T-cell (primary cell): ENCODE measurements at regions not wholly inside any gene's neighbourhood (a gene's known extent, or its start where the extent isn't known, plus 50 kb on each side); places are given as distances from the start of the nearest gene placed in this dataset.
"Not testable (repeated sequence)": the region's sequence is repeated elsewhere in the genome, so short reads cannot be mapped to it uniquely, and the experiment has no call there.

Source experiments
- ATAC-seq, 4 experiments: fragments of 200-7000 bp in 3 of 4; fragments of 150-1000 bp in 1 of 4; cut with Tn5 transposase; replicated peaks in 1 of 4; 1 replicate in 3 of 4; 2 replicates in 1 of 4; pipeline ENCODE4 v1.10.0; 2021; ENCODE audit warnings: moderate library complexity in 3 of 4, mild to moderate bottlenecking in 2 of 4, moderate number of reproducible peaks in 1 of 4
- CTCF ChIA-PET, 2 donors: fragments of 300-600 bp; sonication (Branson Sonifier 250); formaldehyde crosslinking; loops; one replicate each; lab custom pipeline; 2022; ENCODE audit warnings: antibody characterized with exemption in 2 of 2; lab: Charles Lee
- POLR2A ChIA-PET, 2 donors: fragments of 300-600 bp; sonication (Branson Sonifier 250); formaldehyde crosslinking; loops; one replicate each; lab custom pipeline; 2022; ENCODE audit warnings: antibody characterized with exemption in 2 of 2; lab: Charles Lee
- DNase-seq, 35 experiments: peaks; one replicate each; pipeline versions ENCODE4 v3.0.0 to v3.0.0-alpha.2; 2013 to 2023
- H3K27ac ChIP-seq: one replicate; pipeline ENCODE4 v1.5.1; 2013; ENCODE audit warnings: low read length
- H3K27me3 ChIP-seq, 2 experiments: replicated peaks in 1 of 2; 1 replicate in 1 of 2; 2 replicates in 1 of 2; pipeline versions ENCODE4 v1.6.1 to v1.7.0; 2013; ENCODE audit warnings: low read length in 1 of 2, mixed read lengths in 1 of 2; ENCODE audit not compliant: control insufficient read depth in 2 of 2, insufficient read depth in 2 of 2; ENCODE audit errors: extremely low read depth in 1 of 2
- H3K36me3 ChIP-seq, 2 donors: 1 replicate in 1 of 2; 2 replicates in 1 of 2; pipeline versions ENCODE4 v1.6.1 to v1.7.0; 2013; ENCODE audit warnings: low read length in 1 of 2; ENCODE audit not compliant: control insufficient read depth in 2 of 2, insufficient read depth in 1 of 2; ENCODE audit errors: extremely low read depth in 1 of 2
- H3K4me1 ChIP-seq, 2 experiments: 1 replicate in 1 of 2; 2 replicates in 1 of 2; pipeline versions ENCODE4 v1.6.1 to v1.7.0; 2013; ENCODE audit warnings: low read length in 2 of 2, mixed read lengths in 1 of 2; ENCODE audit not compliant: insufficient read depth in 2 of 2, control insufficient read depth in 1 of 2; ENCODE audit errors: extremely low read depth in 1 of 2
- H3K4me3 ChIP-seq, 2 donors: 1 replicate in 1 of 2; 2 replicates in 1 of 2; pipeline versions ENCODE4 v1.5.1 to v1.7.0; 2013; ENCODE audit warnings: mild to moderate bottlenecking in 2 of 2, low read length in 1 of 2, moderate library complexity in 1 of 2; ENCODE audit not compliant: control insufficient read depth in 1 of 2; ENCODE audit errors: extremely low read depth in 1 of 2
- H3K9me3 ChIP-seq: 2 replicates; pipeline ENCODE4 v1.7.0; 2013
- H3K27ac Mint-ChIP-seq, 2 donors: one replicate each; pipeline ENCODE4 v1.8.0; 2020 to 2021; ENCODE audit warnings: mild to moderate bottlenecking in 2 of 2, mixed read lengths in 2 of 2
- H3K27me3 Mint-ChIP-seq, 2 donors: one replicate each; pipeline ENCODE4 v1.8.0; 2021 to 2022; ENCODE audit warnings: mixed read lengths in 2 of 2
- H3K36me3 Mint-ChIP-seq: one replicate; pipeline ENCODE4 v1.8.0; 2021; ENCODE audit warnings: mixed read lengths
- H3K4me1 Mint-ChIP-seq, 3 donors: one replicate each; pipeline ENCODE4 v1.8.0; 2020 to 2022; ENCODE audit warnings: mixed read lengths in 3 of 3, mild to moderate bottlenecking in 1 of 3
- H3K4me3 Mint-ChIP-seq, 3 donors: one replicate each; pipeline ENCODE4 v1.8.0; 2020 to 2022; ENCODE audit warnings: mild to moderate bottlenecking in 3 of 3, mixed read lengths in 3 of 3, moderate library complexity in 3 of 3
- H3K9me3 Mint-ChIP-seq, 3 donors: one replicate each; pipeline ENCODE4 v1.8.0; 2020 to 2022; ENCODE audit warnings: mixed read lengths in 3 of 3
- WGBS: methylation state at CpG from one replicate; pipeline ENCODE4 v1.1.5; 2013; ENCODE audit warnings: missing lambda C conversion rate; ENCODE audit not compliant: insufficient coverage; 5-methylcytosine and 5-hydroxymethylcytosine counted together

GRCh38 chr6:102910701-102911139, 1517.2 kb downstream of the GRIK2 start:
- H3K4me1 Mint-ChIP-seq, H3K27me3 ChIP-seq, DNase-seq, H3K27me3 Mint-ChIP-seq, H3K27ac Mint-ChIP-seq, H3K4me3 Mint-ChIP-seq, ATAC-seq, H3K36me3 Mint-ChIP-seq, CTCF ChIA-PET, H3K9me3 ChIP-seq, H3K4me1 ChIP-seq, H3K27ac ChIP-seq, H3K4me3 ChIP-seq, H3K36me3 ChIP-seq, POLR2A ChIA-PET: not testable (repeated sequence)
- 95% methylated on average over 19 of the region's 38 CpGs for whole genome bisulfite sequencing
- peaks cover 6 to 15% (median 8%) of the 10 kb centered on the region in 3 donors for H3K9me3 Mint-ChIP-seq

- Mint-ChIP-seq H3K9me3 (peaks cover 6 to 14% (median 11%) of the 10 kb centered on the region in 3 donors), H3K27ac (no peak overlapping the region), H3K36me3 (no peaks in the 10 kb centered on the region), H3K4me3 (no peak overlapping the region), H3K4me1 (no peaks in the 10 kb centered on the region), H3K27me3 (no peaks in the 10 kb centered on the region)
- no peaks in the 10 kb centered on the region for H3K27me3 ChIP-seq
- WGBS: 73% methylated on average over 4 of the region's 6 CpGs
- no peak overlapping the region for H3K4me3 ChIP-seq
- CTCF ChIA-PET: no interaction called here
- no peaks in the 10 kb centered on the region for H3K36me3 ChIP-seq
- H3K27ac ChIP-seq: no peak overlapping the region
- H3K4me1 ChIP-seq: no peaks in the 10 kb centered on the region
- no peaks in the 10 kb centered on the region for H3K9me3 ChIP-seq
- ATAC-seq (no peak), DNase-seq (no peak)
- POLR2A ChIA-PET: no interaction called here
Measured at GRCh38 chr6:102907181-102907580, 1513.7 kb downstream of the GRIK2 start.

GRCh38 chr6:102902471-102902870, 1509.0 kb downstream of the GRIK2 start:
- Histone ChIP-seq H3K4me3 (no peak overlapping the region), H3K36me3 (no peaks in the 10 kb centered on the region), H3K4me1 (no peaks in the 10 kb centered on the region), H3K9me3 (no peaks in the 10 kb centered on the region), H3K27ac (no peak overlapping the region), H3K27me3 (no peaks in the 10 kb centered on the region)
- no peak overlapping the region for H3K4me3 Mint-ChIP-seq
- no peaks in the 10 kb centered on the region for H3K27me3 Mint-ChIP-seq
- POLR2A ChIA-PET: no interaction called here
- no peak overlapping the region for H3K27ac Mint-ChIP-seq
- WGBS: no CpG with 5 or more reads among the region's 1 CpG
- ATAC-seq: no peak
- DNase-seq: no peak
- H3K9me3 Mint-ChIP-seq: peaks cover 10 to 18% (median 16%) of the 10 kb centered on the region in 3 donors
- H3K36me3 Mint-ChIP-seq: no peaks in the 10 kb centered on the region
- H3K4me1 Mint-ChIP-seq: no peaks in the 10 kb centered on the region
- CTCF ChIA-PET: interaction anchor here in 1 of 2 donors (0.9 kb wide), 1 partner anchor 18 kb away, joined by 4 read pairs; no protein-coding TSS in a partner anchor

- no peak for ATAC-seq
- Histone ChIP-seq H3K4me1 (no peaks in the 10 kb centered on the region), H3K9me3 (no peaks in the 10 kb centered on the region), H3K36me3 (no peaks in the 10 kb centered on the region), H3K4me3 (no peak overlapping the region), H3K27me3 (no peaks in the 10 kb centered on the region), H3K27ac (no peak overlapping the region)
- no peaks in the 10 kb centered on the region for H3K4me1 Mint-ChIP-seq
- WGBS: no CpG with 5 or more reads among the region's 4 CpGs
- H3K9me3 Mint-ChIP-seq: peaks cover 6 to 8% (median 7%) of the 10 kb centered on the region in 3 donors
- no peak overlapping the region for H3K4me3 Mint-ChIP-seq
- CTCF ChIA-PET: no interaction called here
- POLR2A ChIA-PET: no interaction called here
- no peak for DNase-seq
- no peak overlapping the region for H3K27ac Mint-ChIP-seq
- no peaks in the 10 kb centered on the region for H3K36me3 Mint-ChIP-seq
- H3K27me3 Mint-ChIP-seq: no peaks in the 10 kb centered on the region
Measured at GRCh38 chr6:102895683-102896082, 1502.2 kb downstream of the GRIK2 start.

GRCh38 chr6:102885165-102885564, 1491.7 kb downstream of the GRIK2 start:
- H3K27ac ChIP-seq: no peak overlapping the region
- no peaks in the 10 kb centered on the region for H3K27me3 ChIP-seq
- no CpG with 5 or more reads among the region's 2 CpGs for WGBS
- no peaks in the 10 kb centered on the region for H3K36me3 ChIP-seq
- H3K4me3 Mint-ChIP-seq: no peak overlapping the region
- H3K27ac Mint-ChIP-seq: no peak overlapping the region
- no peak overlapping the region for H3K4me3 ChIP-seq
- POLR2A ChIA-PET: no interaction called here
- no peaks in the 10 kb centered on the region for H3K4me1 Mint-ChIP-seq
- H3K4me1 ChIP-seq: no peaks in the 10 kb centered on the region
- no peaks in the 10 kb centered on the region for H3K9me3 Mint-ChIP-seq
- H3K27me3 Mint-ChIP-seq: no peaks in the 10 kb centered on the region
- ATAC-seq (no peak), DNase-seq (no peak)
- H3K36me3 Mint-ChIP-seq: no peaks in the 10 kb centered on the region
- no peaks in the 10 kb centered on the region for H3K9me3 ChIP-seq
- CTCF ChIA-PET: no interaction called here

- no peaks in the 10 kb centered on the region for H3K36me3 ChIP-seq
- no peaks in the 10 kb centered on the region for H3K36me3 Mint-ChIP-seq
- ChIA-PET POLR2A (no interaction called here), CTCF (interaction anchor here in 1 of 2 donors (0.5 kb wide), 1 partner anchor 19 kb away, joined by 3 read pairs; no protein-coding TSS in a partner anchor)
- H3K4me1 ChIP-seq: no peaks in the 10 kb centered on the region
- H3K27ac ChIP-seq: no peak overlapping the region
- H3K27ac Mint-ChIP-seq: no peak overlapping the region
- no peak overlapping the region for H3K4me3 Mint-ChIP-seq
- no peaks in the 10 kb centered on the region for H3K27me3 ChIP-seq
- no peak overlapping the region for H3K4me3 ChIP-seq
- H3K4me1 Mint-ChIP-seq: peaks cover 0 to 3% (median 1%) of the 10 kb centered on the region in 3 donors
- peaks cover 0 to 2% (median 2%) of the 10 kb centered on the region in 3 donors for H3K9me3 Mint-ChIP-seq
- no CpG with 5 or more reads among the region's 2 CpGs for WGBS
- no peaks in the 10 kb centered on the region for H3K27me3 Mint-ChIP-seq
- ATAC-seq: no peak
- no peak for DNase-seq
- no peaks in the 10 kb centered on the region for H3K9me3 ChIP-seq
Measured at GRCh38 chr6:102853249-102853955, 1459.9 kb downstream of the GRIK2 start.
